ENCODE measurements at regions not wholly inside any gene's neighbourhood (a gene's known extent, or its start where the extent isn't known, plus 50 kb on each side); places are given as distances from the start of the nearest gene placed in this dataset.

- no peak for DNase-seq (ENCODE audit: low read depth in 2 of 2)
These were observed 1151.2 kb downstream of the PCDH17 start for GRCh38 chr13:58782736-58783135.

DNA sequence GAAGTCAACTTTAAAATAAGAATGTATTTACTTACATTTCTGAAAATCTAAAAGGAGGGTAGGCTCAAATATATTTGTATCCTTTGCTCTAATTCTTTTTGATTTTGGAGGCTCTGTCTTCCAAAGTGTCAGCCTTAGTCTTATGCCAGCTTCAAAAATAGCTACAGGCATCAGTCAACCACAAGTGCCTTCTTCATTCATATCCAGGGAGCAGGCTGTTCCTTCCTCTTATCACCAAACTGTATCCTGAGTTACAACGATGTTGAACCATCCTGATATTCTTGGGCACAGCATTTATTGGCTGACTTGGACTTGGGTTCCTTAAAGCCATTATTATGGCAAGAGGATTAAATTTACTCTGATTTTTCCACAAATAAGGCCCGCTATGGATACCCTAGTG is 1161.3 kb downstream of the PCDH17 start:
- DNase-seq (ENCODE audit: low read depth in 2 of 2): no peak

- DNase-seq (ENCODE audit: low read depth in 2 of 2): no peak
These were observed 1164.2 kb downstream of the PCDH17 start for GRCh38 chr13:58795715-58796114.

DNA sequence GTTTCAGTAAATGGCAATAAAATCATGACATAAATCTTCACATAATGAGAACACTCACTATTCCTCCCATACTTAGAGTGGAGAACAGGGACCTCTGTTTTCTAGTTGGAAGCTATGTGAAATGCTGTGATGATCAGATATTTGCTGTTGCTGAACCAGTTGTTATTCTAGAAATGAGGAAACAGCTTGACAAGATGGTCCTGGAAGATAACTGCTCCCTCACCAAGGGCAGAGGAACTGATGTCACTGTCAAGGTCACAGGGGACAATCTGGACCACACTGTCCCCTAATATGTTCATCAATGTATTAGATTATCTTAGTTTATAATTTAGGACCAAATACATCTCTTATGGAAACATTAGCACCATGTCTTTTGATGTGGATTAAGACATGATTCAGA is 1173.3 kb downstream of the PCDH17 start:
- DNase-seq (ENCODE audit: low read depth in 2 of 2): no peak

- no peak for DNase-seq (ENCODE audit: low read depth in 2 of 2)
These were observed 1174.9 kb downstream of the PCDH17 start for GRCh38 chr13:58806401-58806800.

DNA sequence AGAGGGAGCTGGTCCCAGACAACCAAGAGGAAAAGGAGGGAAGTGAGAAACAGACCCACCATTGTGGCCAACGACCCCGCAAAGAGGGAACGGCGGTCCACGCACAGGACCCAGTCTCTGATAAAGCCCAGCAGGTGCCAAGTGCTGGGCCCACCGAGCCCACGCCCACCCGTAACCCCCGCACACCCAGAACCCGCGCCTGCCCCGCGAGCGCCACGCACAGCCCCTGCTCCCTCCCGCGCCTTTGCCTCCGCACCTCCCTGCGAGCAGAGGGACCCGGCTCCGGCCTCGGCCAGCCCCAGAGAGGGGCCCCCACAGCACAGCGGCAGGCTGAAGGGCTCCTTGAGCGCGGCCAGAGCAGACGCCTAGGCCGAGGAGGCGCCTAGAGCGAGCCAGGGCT is 1192.2 kb downstream of the PCDH17 start:
- DNase-seq (ENCODE audit: low read depth in 2 of 2): no peak

- DNase-seq (ENCODE audit: low read depth in 2 of 2): no peak
These were observed 1196.4 kb downstream of the PCDH17 start for GRCh38 chr13:58827904-58828303.

GRCh38 chr13:58830841-58831240 is 1199.3 kb downstream of the PCDH17 start:
- no peak for DNase-seq (ENCODE audit: low read depth in 2 of 2)

- no peak for DNase-seq (ENCODE audit: low read depth in 2 of 2)
These were observed 1207.1 kb downstream of the PCDH17 start for GRCh38 chr13:58838615-58839014.

- no peak for DNase-seq (ENCODE audit: low read depth in 2 of 2)
These were observed 1211.5 kb downstream of the PCDH17 start for GRCh38 chr13:58843071-58843470.

GRCh38 chr13:58843567-58843966 is 1212.0 kb downstream of the PCDH17 start:
- no peak for DNase-seq (ENCODE audit: low read depth in 2 of 2)

DNA sequence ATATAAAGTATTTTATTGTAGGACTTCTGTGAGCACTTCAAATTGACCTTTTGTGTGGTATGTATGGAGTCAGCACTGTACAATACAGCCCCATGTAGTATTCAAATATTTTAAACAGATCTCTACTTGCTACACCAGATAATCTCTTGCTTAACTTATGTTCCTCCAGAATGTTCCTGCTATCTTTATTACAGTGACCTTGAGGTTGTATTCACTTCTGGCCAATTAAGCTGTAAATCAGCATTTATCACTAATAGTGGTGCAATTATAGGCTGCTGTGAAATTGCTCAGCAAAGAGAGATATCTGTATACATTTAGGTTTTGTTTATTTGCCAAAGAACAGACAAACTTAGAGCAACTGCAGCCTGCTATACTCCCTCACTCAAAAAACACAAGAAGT is 1218.6 kb downstream of the PCDH17 start:
- no peak for DNase-seq (ENCODE audit: low read depth in 2 of 2)

- DNase-seq (ENCODE audit: low read depth in 2 of 2): no peak
These were observed 1220.5 kb downstream of the PCDH17 start for GRCh38 chr13:58852076-58852475.

DNA sequence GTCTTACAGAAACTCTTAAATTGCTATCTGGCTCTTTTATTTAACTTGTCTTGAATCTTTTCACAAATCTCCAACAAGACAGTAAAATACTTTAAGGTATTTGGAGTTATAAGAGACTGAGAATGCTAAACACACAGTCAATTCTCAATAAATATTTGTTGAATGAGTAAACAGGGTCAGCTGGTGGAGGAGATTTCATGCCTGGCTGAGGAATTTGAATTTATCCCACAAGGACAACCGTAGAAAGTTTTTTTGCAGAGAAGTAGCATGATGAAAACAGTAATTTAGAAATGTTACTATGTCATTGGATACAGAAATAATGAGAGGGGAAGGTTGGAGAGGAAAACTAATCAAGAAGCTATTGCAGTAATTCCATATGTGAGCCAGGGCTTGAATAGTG is 1223.7 kb downstream of the PCDH17 start:
- DNase-seq (ENCODE audit: low read depth in 2 of 2): no peak

DNA sequence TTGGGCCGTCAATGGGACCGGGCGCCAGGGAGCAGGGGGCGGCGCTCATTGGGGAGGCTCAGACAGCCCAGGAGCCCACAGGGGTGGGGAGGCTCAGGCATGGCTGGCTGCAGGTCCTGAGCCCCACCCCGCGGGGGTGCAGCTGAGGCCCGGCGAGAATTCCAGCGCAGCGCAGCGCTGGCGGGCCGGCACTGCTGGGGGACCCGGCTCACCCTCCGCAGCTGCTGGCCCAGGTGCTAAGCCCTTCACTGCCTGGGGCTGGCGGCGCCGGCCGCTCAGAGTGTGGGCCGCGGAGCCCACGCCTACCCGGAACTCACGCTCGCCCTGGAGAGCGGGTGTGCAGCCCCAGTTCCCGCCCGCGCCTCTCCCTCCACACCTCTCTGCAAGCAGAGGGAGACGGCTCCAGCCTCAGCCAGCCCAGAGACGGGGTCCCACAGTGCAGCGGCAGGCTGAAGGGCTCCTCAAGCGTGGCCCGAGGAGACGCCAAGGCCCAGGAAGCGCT is 1227.4 kb downstream of the PCDH17 start:
- no peak for DNase-seq (ENCODE audit: low read depth in 2 of 2)

GRCh38 chr13:58865286-58865685 is 1233.7 kb downstream of the PCDH17 start:
- no peak for DNase-seq (ENCODE audit: low read depth in 2 of 2)

- DNase-seq (ENCODE audit: low read depth in 2 of 2): no peak
These were observed 1238.0 kb downstream of the PCDH17 start for GRCh38 chr13:58869566-58869965.

- DNase-seq (ENCODE audit: low read depth in 2 of 2): no peak
These were observed 1244.9 kb downstream of the PCDH17 start for GRCh38 chr13:58876473-58876872.

- no peak for DNase-seq (ENCODE audit: low read depth in 2 of 2)
These were observed 1247.6 kb downstream of the PCDH17 start for GRCh38 chr13:58879114-58879513.

GRCh38 chr13:58882516-58882915 is 1251.0 kb downstream of the PCDH17 start:
- no peak for DNase-seq (ENCODE audit: low read depth in 2 of 2)

- no peak for DNase-seq (ENCODE audit: low read depth in 2 of 2)
These were observed 1251.9 kb downstream of the PCDH17 start for GRCh38 chr13:58883405-58883804.

DNA sequence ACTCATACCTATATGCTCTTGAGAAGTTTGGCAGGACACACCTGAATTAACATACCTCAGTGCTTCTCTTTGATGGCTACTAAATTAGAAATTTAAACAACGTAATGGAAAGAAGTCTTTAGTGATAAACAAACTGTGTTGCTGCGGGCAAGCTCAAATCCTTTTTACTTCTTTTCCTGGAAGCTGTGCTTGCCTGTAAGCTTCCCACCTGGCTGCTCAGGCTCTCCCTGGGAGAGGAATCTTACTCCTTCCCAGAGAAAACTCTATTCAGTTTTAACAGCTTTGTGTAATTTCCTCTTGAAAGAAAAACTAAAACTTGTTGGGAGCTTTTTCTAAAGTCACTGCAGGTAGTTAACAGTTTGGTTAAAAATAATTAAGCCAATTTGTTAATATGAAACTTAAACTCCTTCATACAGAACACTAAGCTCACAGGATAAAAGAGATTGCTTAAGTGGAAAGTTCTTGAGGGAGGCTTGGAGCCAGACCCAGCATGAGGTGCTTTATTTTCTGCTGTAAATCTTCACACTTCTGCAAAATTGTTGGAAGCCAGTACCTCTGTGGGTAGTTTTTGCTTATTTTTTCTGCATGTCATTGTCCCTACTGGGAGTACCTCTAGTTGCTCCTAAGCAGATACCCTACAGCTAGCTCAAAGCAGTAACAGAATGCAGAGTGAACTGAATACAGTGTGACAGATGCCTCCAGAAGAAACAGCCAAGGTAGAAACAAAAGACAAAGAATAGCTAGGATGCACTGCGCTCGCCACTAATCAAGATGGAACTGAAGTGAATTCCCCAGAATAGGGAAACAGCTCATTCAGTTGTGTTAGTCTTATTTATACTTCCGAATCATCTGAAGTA is 1253.0 kb downstream of the PCDH17 start:
- DNase-seq (ENCODE audit: low read depth in 2 of 2): no peak

DNA sequence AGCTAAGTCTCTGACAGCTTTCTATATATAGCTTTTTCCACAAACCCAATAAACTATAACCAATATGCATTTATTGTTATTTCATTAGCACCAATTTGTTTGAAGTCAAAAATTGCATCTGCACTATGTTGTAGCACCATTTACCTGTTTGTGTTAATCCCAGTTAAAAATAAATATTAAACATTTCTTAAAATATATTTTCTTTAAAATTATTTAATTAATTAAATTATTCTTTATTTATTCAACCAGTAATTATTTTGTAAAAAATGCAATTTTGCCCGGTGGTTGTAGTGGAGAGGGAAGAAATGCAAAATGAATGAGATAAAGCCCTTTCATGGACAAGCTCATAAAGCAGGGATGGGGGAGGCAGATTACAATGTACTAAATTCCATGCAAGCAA is 1257.9 kb downstream of the PCDH17 start:
- no peak for DNase-seq (ENCODE audit: low read depth in 2 of 2)

DNA sequence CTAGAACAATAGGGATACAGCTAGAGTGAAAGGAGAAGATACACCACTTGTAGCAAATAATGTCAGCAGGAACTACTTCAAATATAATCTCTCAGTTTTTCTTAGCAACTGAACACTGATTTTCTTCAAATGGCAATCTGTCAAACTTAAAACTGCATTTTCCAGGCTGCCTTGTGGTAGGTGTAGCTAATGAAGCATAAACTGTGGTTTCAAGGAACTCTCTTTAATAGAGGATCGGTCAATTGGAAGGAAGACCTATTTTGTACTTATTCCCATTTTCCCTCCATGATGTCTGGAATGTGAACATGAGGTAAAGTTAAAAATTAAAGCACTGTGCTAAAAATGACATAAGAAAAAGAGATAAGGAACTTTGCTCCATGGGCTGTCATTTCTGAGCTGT is 1261.9 kb downstream of the PCDH17 start:
- DNase-seq (ENCODE audit: low read depth in 2 of 2): no peak

All from stimulated activated CD4-positive, alpha-beta T cell treated with anti-CD3 and anti-CD28 coated beads, Interleukin-15, amount 100 ng/mL, for 48 hours (primary cell).